HepG2 (cell line): ENCODE measurements at regions not wholly inside any gene's neighbourhood (a gene's known extent, or its start where the extent isn't known, plus 50 kb on each side); places are given as distances from the start of the nearest gene placed in this dataset.

ENCODE experiments used
- ATAC-seq: fragments of 200-7000 bp; cut with Tn5 transposase; 3 replicates; pipeline ENCODE4 v1.9.1; 2020; ENCODE audit warnings: mild to moderate bottlenecking, moderate library complexity
- BruUV-seq: library from RNA; stranded (reverse); fragments of 400-500 nt; replicated peaks from 2 replicates; lab custom pipeline; 2021; lab: Mats Ljungman, UMichigan
- CTCF ChIA-PET: fragments of 300-600 bp; formaldehyde crosslinking; extraction: SDS; loops from one replicate; lab custom pipeline; 2021; ENCODE audit warnings: low total read pairs, inconsistent platforms, low intra/inter-chr PET ratio; lab: Yijun Ruan, JAX
- POLR2A ChIA-PET: fragments of 350-600 bp; sonication (Branson Sonifier 250); formaldehyde crosslinking; loops from one replicate; lab custom pipeline; 2020; ENCODE audit warnings: antibody characterized with exemption, inconsistent platforms; lab: Yijun Ruan, JAX
- DNase-seq: peaks from one replicate; pipeline ENCODE4 v3.0.0-alpha.2; 2015; ENCODE audit warnings: low spot score
- FAIRE-seq: peaks from 3 replicates; lab custom pipeline; 2011; peaks lifted over from hg19 to GRCh38; lab: Jason Lieb, UNC
- H2AFZ ChIP-seq: one replicate; pipeline ENCODE4 v1.6.1; 2011; ENCODE audit warnings: low read length, inconsistent platforms
- H3K27ac ChIP-seq: fragments of 300-600 bp; 3 replicates; pipeline ENCODE4 v1.8.0; 2011; ENCODE audit warnings: mixed run types, mild to moderate bottlenecking, mixed read lengths, low read length, inconsistent platforms; ENCODE audit not compliant: insufficient read depth; ENCODE audit errors: extremely low read length
- H3K27me3 ChIP-seq, 2 experiments: fragments of 200-600 bp in 1 of 2; 2 replicates in 1 of 2; 3 replicates in 1 of 2; pipeline versions ENCODE4 v1.6.0 to v1.8.0; 2011; ENCODE audit warnings: low read length in 2 of 2, mild to moderate bottlenecking in 2 of 2, moderate library complexity in 2 of 2, inconsistent platforms in 1 of 2; ENCODE audit not compliant: insufficient read depth in 2 of 2, control insufficient read depth in 1 of 2
- H3K36me3 ChIP-seq, 2 experiments: fragments of 200-600 bp in 1 of 2; replicated peaks in 1 of 2; 2 replicates in 1 of 2; 3 replicates in 1 of 2; pipeline versions ENCODE4 v1.5.1 to v1.8.0; 2011; ENCODE audit warnings: low read length in 2 of 2, inconsistent platforms in 1 of 2; ENCODE audit not compliant: insufficient read depth in 2 of 2, control insufficient read depth in 1 of 2
- H3K4me1 ChIP-seq: 2 replicates; pipeline ENCODE4 v1.5.1; 2012; ENCODE audit warnings: low read length, inconsistent platforms; ENCODE audit not compliant: insufficient read depth
- H3K4me2 ChIP-seq: 2 replicates; pipeline ENCODE4 v1.6.0; 2011; ENCODE audit warnings: low read depth, low read length, inconsistent platforms
- H3K4me3 ChIP-seq, 3 experiments: fragments of 200-600 bp in 1 of 3; sonication (generic), shearing (Covaris generic) in 1 of 3; replicated peaks in 1 of 3; 2 replicates each; pipeline ENCODE4 v1.5.1; 2011 to 2016; ENCODE audit warnings: low read length in 3 of 3, inconsistent platforms in 2 of 3, low read depth in 2 of 3, mild to moderate bottlenecking in 2 of 3, control low read depth in 1 of 3, mixed read lengths in 1 of 3; ENCODE audit not compliant: insufficient read depth in 1 of 3
- H3K79me2 ChIP-seq: one replicate; pipeline ENCODE4 v1.6.1; 2011; ENCODE audit warnings: low read length, inconsistent platforms; ENCODE audit not compliant: insufficient read depth
- H3K9ac ChIP-seq: 2 replicates; pipeline ENCODE4 v1.6.0; 2011; ENCODE audit warnings: mild to moderate bottlenecking, low read depth, low read length, inconsistent platforms; ENCODE audit not compliant: insufficient read depth
- H3K9me3 ChIP-seq: 2 replicates; pipeline ENCODE4 v1.5.1; 2012; ENCODE audit warnings: mild to moderate bottlenecking, low read length
- H4K20me1 ChIP-seq: 2 replicates; pipeline ENCODE4 v1.6.0; 2011; ENCODE audit warnings: inconsistent platforms, mild to moderate bottlenecking, low read length, moderate library complexity; ENCODE audit not compliant: insufficient read depth
- ERF ChIP-seq: IDR thresholded peaks from 2 replicates; pipeline ENCODE4 v1.6.1; 2018; ENCODE audit warnings: missing biosample characterization, missing genetic modification reagents
- FOXA1 ChIP-seq, 2 experiments: fragments of 450-650 bp in 1 of 2; sonication (generic) in 1 of 2; formaldehyde crosslinking in 1 of 2; IDR thresholded peaks; 2 replicates each; pipeline versions ENCODE4 v1.4.0 to v1.6.1; 2016 to 2020; ENCODE audit warnings: missing genetic modification reagents in 1 of 2
- HOXA5 ChIP-seq: sonication (generic); formaldehyde crosslinking; IDR thresholded peaks from 2 replicates; pipeline ENCODE4 v1.4.0; 2020; ENCODE audit warnings: missing genetic modification reagents
- MAFG ChIP-seq: sonication (generic); formaldehyde crosslinking; IDR thresholded peaks from 2 replicates; pipeline ENCODE4 v1.5.1; 2020; ENCODE audit warnings: mild to moderate bottlenecking, missing genetic modification reagents
- MLLT10 ChIP-seq: sonication (generic); formaldehyde crosslinking; IDR thresholded peaks from 2 replicates; pipeline ENCODE4 v1.4.0; 2020; ENCODE audit warnings: missing genetic modification reagents
- RFXANK ChIP-seq: IDR thresholded peaks from 2 replicates; pipeline ENCODE4 v1.6.1; 2016
- ZC3H4 ChIP-seq: sonication (generic); formaldehyde crosslinking; IDR thresholded peaks from 2 replicates; pipeline ENCODE4 v1.4.0; 2020; ENCODE audit warnings: missing genetic modification reagents, borderline replicate concordance
- ZNF670 ChIP-seq: sonication (generic); formaldehyde crosslinking; IDR thresholded peaks from 2 replicates; pipeline ENCODE4 v1.8.0; 2022; ENCODE audit warnings: mild to moderate bottlenecking, missing genetic modification reagents, borderline replicate concordance
- WGBS: methylation state at CpG from one replicate; pipeline ENCODE4 v1.1.6; 2017; ENCODE audit warnings: low lambda C conversion rate; 5-methylcytosine and 5-hydroxymethylcytosine counted together
- in situ Hi-C: cut with HindIII; loops from 2 replicates; pipeline ENCODE4 v1.10.0; 2017; ENCODE audit warnings: low pct_unique_long_range_greater_than_20kb; ENCODE audit not compliant: extremely low pct_ligation_motif_present
- intact Hi-C: fragments of 100-400 bp; cut with micrococcal nuclease; formaldehyde crosslinking; loops from one replicate; pipeline ENCODE4 v1.10.0; 2022; ENCODE audit not compliant: unreplicated experiment
- TF ChIP-seq, protein P1 (sequence below), 2 experiments: fragments of 450-650 bp in 1 of 2; sonication (generic) in 1 of 2; formaldehyde crosslinking in 1 of 2; IDR thresholded peaks; 2 replicates each; pipeline versions ENCODE4 v1.6.1 to v1.8.0; 2016 to 2022; ENCODE audit warnings: antibody characterized with exemption in 1 of 2, mild to moderate bottlenecking in 1 of 2, missing genetic modification reagents in 1 of 2

DNA sequence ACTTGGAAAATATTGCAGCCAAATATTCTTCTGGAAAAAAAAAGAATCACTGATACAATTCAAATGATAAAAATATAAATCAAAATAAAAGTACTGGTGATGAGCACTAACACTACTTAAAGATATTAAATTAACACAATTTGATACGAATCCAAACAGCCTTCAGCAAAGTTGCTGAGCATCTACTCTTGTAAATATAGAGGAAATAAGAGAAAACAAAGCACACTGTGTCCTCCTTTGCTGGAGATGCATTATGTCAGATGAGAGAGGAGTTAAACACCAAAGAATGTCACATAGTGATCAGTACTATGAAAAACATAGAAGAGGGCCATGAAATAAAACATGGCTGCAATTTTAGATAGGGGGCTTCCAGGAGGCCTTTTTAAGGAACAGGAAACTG is 177.4 kb upstream of the RNPC3 start:
- intact Hi-C loops = no loop called here
- ChIA-PET CTCF (no interaction called here), POLR2A (no interaction called here)
- no peak overlapping the region for H3K4me3 ChIP-seq
- no peak for DNase-seq
- WGBS = 0% methylated on average over 1 of the region's 1 CpG
- H3K36me3 ChIP-seq = no peaks in the 10 kb centered on the region
- H3K4me1 ChIP-seq = no peaks in the 10 kb centered on the region
- ATAC-seq = no peak
- BruUV-seq = no TSS peak
- no peak for FAIRE-seq
- H3K27ac ChIP-seq = no peak overlapping the region
- H3K79me2 ChIP-seq = no peaks in the 10 kb centered on the region
- no peaks in the 10 kb centered on the region for H3K27me3 ChIP-seq
- H3K9me3 ChIP-seq = peaks cover 14% of the 10 kb centered on the region
- H2AFZ ChIP-seq = no peak overlapping the region
- no peak overlapping the region for H3K9ac ChIP-seq
- H3K4me2 ChIP-seq = no peak overlapping the region
- in situ Hi-C loops = no loop called here
- no peaks in the 10 kb centered on the region for H4K20me1 ChIP-seq
- TF ChIP-seq FOXA1 (IDR thresholded peaks at IDR 0.05) (no peak), FOXA1 (CRISPR knock-in tag; IDR thresholded peaks at IDR 0.05) (no peak), ZC3H4 (CRISPR knock-in tag) (no peak), RFXANK (CRISPR knock-in tag) (no peak), MLLT10 (CRISPR knock-in tag) (no peak), HOXA5 (CRISPR knock-in tag) (no peak), ERF (CRISPR knock-in tag) (no peak), MAFG (CRISPR knock-in tag) (no peak), ZNF670 (CRISPR knock-in tag) (no peak)
- TF ChIP-seq, protein P1, sequence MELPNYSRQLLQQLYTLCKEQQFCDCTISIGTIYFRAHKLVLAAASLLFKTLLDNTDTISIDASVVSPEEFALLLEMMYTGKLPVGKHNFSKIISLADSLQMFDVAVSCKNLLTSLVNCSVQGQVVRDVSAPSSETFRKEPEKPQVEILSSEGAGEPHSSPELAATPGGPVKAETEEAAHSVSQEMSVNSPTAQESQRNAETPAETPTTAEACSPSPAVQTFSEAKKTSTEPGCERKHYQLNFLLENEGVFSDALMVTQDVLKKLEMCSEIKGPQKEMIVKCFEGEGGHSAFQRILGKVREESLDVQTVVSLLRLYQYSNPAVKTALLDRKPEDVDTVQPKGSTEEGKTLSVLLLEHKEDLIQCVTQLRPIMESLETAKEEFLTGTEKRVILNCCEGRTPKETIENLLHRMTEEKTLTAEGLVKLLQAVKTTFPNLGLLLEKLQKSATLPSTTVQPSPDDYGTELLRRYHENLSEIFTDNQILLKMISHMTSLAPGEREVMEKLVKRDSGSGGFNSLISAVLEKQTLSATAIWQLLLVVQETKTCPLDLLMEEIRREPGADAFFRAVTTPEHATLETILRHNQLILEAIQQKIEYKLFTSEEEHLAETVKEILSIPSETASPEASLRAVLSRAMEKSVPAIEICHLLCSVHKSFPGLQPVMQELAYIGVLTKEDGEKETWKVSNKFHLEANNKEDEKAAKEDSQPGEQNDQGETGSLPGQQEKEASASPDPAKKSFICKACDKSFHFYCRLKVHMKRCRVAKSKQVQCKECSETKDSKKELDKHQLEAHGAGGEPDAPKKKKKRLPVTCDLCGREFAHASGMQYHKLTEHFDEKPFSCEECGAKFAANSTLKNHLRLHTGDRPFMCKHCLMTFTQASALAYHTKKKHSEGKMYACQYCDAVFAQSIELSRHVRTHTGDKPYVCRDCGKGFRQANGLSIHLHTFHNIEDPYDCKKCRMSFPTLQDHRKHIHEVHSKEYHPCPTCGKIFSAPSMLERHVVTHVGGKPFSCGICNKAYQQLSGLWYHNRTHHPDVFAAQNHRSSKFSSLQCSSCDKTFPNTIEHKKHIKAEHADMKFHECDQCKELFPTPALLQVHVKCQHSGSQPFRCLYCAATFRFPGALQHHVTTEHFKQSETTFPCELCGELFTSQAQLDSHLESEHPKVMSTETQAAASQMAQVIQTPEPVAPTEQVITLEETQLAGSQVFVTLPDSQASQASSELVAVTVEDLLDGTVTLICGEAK (IDR thresholded peaks at IDR 0.05) = no peak
- TF ChIP-seq, protein P1 (CRISPR knock-in tag; IDR thresholded peaks at IDR 0.05) = no peak
